SU-DHL-6 (cell line): ENCODE measurements at regions not wholly inside any gene's neighbourhood (a gene's known extent, or its start where the extent isn't known, plus 50 kb on each side); places are given as distances from the start of the nearest gene placed in this dataset.

Source experiments
- H2AFZ ChIP-seq: fragments of 200-600 bp; sonication (generic); 2 replicates; pipeline ENCODE4 v1.6.1; 2014; ENCODE audit warnings: low read depth, mild to moderate bottlenecking, moderate library complexity, mixed read lengths, antibody characterized with exemption, low read length; ENCODE audit not compliant: severe bottlenecking
- H3F3A ChIP-seq: fragments of 200-600 bp; shearing (Covaris generic); 2 replicates; pipeline ENCODE4 v1.6.0; 2016; ENCODE audit warnings: antibody characterized with exemption, mild to moderate bottlenecking; ENCODE audit not compliant: insufficient read depth
- H3K27ac ChIP-seq: fragments of 200-600 bp; sonication (generic); 2 replicates; pipeline ENCODE4 v1.5.1; 2016; ENCODE audit warnings: low read depth, mild to moderate bottlenecking, low read length, moderate library complexity, mixed read lengths
- H3K27me3 ChIP-seq: fragments of 200-600 bp; sonication (generic), shearing (Covaris generic); 2 replicates; pipeline ENCODE4 v1.6.0; 2014; ENCODE audit warnings: mild to moderate bottlenecking, low read length
- H3K36me3 ChIP-seq: fragments of 200-600 bp; sonication (generic); 2 replicates; pipeline ENCODE4 v1.6.1; 2014; ENCODE audit warnings: mild to moderate bottlenecking, low read length, mixed read lengths
- H3K4me2 ChIP-seq: fragments of 300-600, 200-600 bp; shearing (Covaris generic), sonication (generic); 2 replicates; pipeline ENCODE4 v1.6.0; 2014; ENCODE audit warnings: low read length, low read depth, mild to moderate bottlenecking; ENCODE audit not compliant: poor library complexity, severe bottlenecking
- H3K4me3 ChIP-seq: fragments of 200-600 bp; sonication (generic); 2 replicates; pipeline ENCODE4 v1.5.1; 2014; ENCODE audit warnings: antibody characterized with exemption, low read length, mild to moderate bottlenecking, mixed read lengths; ENCODE audit not compliant: insufficient read depth, poor library complexity, severe bottlenecking
- H3K79me2 ChIP-seq: fragments of 200-600 bp; sonication (generic); 2 replicates; pipeline ENCODE4 v1.6.1; 2014; ENCODE audit warnings: mild to moderate bottlenecking, low read length, moderate library complexity; ENCODE audit not compliant: insufficient read depth
- H3K9ac ChIP-seq: fragments of 200-600 bp; sonication (generic); 2 replicates; pipeline ENCODE4 v1.7.0; 2014; ENCODE audit warnings: mild to moderate bottlenecking, low read length
- H3K9me2 ChIP-seq: fragments of 200-600 bp; sonication (generic); replicated peaks from 2 replicates; pipeline ENCODE4 v1.6.1; 2014; ENCODE audit warnings: low read length; ENCODE audit not compliant: insufficient read depth
- H3K9me3 ChIP-seq: fragments of 200-600 bp; sonication (generic); 2 replicates; pipeline ENCODE4 v1.6.1; 2014; ENCODE audit warnings: low read length, mixed read lengths; ENCODE audit not compliant: insufficient read depth
- H4K20me1 ChIP-seq: fragments of 200-600 bp; sonication (generic); 2 replicates; pipeline ENCODE4 v1.6.1; 2014; ENCODE audit warnings: low read depth, mild to moderate bottlenecking, antibody characterized with exemption, low read length, moderate library complexity, mixed read lengths
- CTCF ChIP-seq: fragments of 200-600 bp; sonication (generic); IDR thresholded peaks from one replicate; pipeline ENCODE4 v1.5.1; 2017; ENCODE audit warnings: antibody characterized with exemption, mild to moderate bottlenecking, low read length, moderate library complexity; ENCODE audit not compliant: insufficient read depth, poor library complexity, severe bottlenecking
- EZH2phosphoT487 ChIP-seq: fragments of 200-600 bp; sonication (generic), shearing (Covaris generic); conservative IDR thresholded peaks from 2 replicates; pipeline ENCODE4 v1.6.1; 2018; ENCODE audit warnings: mild to moderate bottlenecking, antibody characterized with exemption, low read length, moderate library complexity, mixed read lengths

GRCh38 chr4:125773502-125773901, 458.7 kb downstream of the FAT4 start:
- Histone ChIP-seq H3K4me3 (no peak overlapping the region), H3K9me2 (no peaks in the 10 kb centered on the region), H3K36me3 (no peaks in the 10 kb centered on the region), H2AFZ (no peak overlapping the region), H3K9me3 (no peaks in the 10 kb centered on the region), H3K27me3 (no peaks in the 10 kb centered on the region), H4K20me1 (no peaks in the 10 kb centered on the region), H3K9ac (no peak overlapping the region), H3F3A (no peaks in the 10 kb centered on the region), H3K79me2 (no peaks in the 10 kb centered on the region), H3K4me2 (no peak overlapping the region), H3K27ac (no peak overlapping the region)
- no peak for TF ChIP-seq CTCF
- no peak for TF ChIP-seq EZH2phosphoT487

GRCh38 chr4:125773931-125774330, 459.2 kb downstream of the FAT4 start:
- Histone ChIP-seq H3K9me2 (no peaks in the 10 kb centered on the region), H3K9me3 (no peaks in the 10 kb centered on the region), H3K4me2 (no peak overlapping the region), H3K4me3 (no peak overlapping the region), H3F3A (no peaks in the 10 kb centered on the region), H3K79me2 (no peaks in the 10 kb centered on the region), H3K27me3 (no peaks in the 10 kb centered on the region), H3K9ac (no peak overlapping the region), H2AFZ (no peak overlapping the region), H3K36me3 (no peaks in the 10 kb centered on the region), H4K20me1 (no peaks in the 10 kb centered on the region), H3K27ac (no peak overlapping the region)
- TF ChIP-seq EZH2phosphoT487 (no peak), CTCF (no peak)

- no peak overlapping the region for H3K4me3 ChIP-seq
- no peak overlapping the region for H3K27ac ChIP-seq
- no peak overlapping the region for H2AFZ ChIP-seq
- H3K36me3 ChIP-seq, result no peaks in the 10 kb centered on the region
- no peak overlapping the region for H3K4me2 ChIP-seq
- no peaks in the 10 kb centered on the region for H3F3A ChIP-seq
- no peak overlapping the region for H3K9ac ChIP-seq
- no peaks in the 10 kb centered on the region for H4K20me1 ChIP-seq
- no peak for TF ChIP-seq EZH2phosphoT487
- TF ChIP-seq CTCF, result no peak
- H3K9me2 ChIP-seq, result no peaks in the 10 kb centered on the region
- no peaks in the 10 kb centered on the region for H3K79me2 ChIP-seq
- H3K9me3 ChIP-seq, result no peaks in the 10 kb centered on the region
- no peaks in the 10 kb centered on the region for H3K27me3 ChIP-seq
Measured at GRCh38 chr4:125776146-125776545, 461.4 kb downstream of the FAT4 start.
